Kidney (tissue), 13 donors: ENCODE measurements at regions not wholly inside any gene's neighbourhood (a gene's known extent, or its start where the extent isn't known, plus 50 kb on each side); places are given as distances from the start of the nearest gene placed in this dataset.
"Not testable (repeated sequence)": the region's sequence is repeated elsewhere in the genome, so short reads cannot be mapped to it uniquely, and the experiment has no call there.

Source experiments
- DNase-seq, 5 donors: peaks; one replicate each; pipeline ENCODE4 v3.0.0-alpha.2; 2013 to 2020
- FAIRE-seq: peaks from 2 replicates; lab custom pipeline; 2012; peaks lifted over from hg19 to GRCh38; lab: Jason Lieb, UNC
- H3K27ac ChIP-seq, 2 donors: one replicate each; pipeline ENCODE4 v1.7.0; 2013; ENCODE audit warnings: low read depth in 2 of 2, low read length in 2 of 2, inconsistent platforms in 1 of 2
- H3K27me3 ChIP-seq: one replicate; pipeline ENCODE4 v1.7.1; 2013; ENCODE audit warnings: low read length, inconsistent platforms; ENCODE audit not compliant: control insufficient read depth, insufficient read depth
- H3K36me3 ChIP-seq, 3 donors: one replicate each; pipeline versions ENCODE4 v1.7.0 to v1.7.1; 2013; ENCODE audit warnings: low read length in 3 of 3, control low read depth in 1 of 3, inconsistent platforms in 1 of 3; ENCODE audit not compliant: insufficient read depth in 3 of 3, control insufficient read depth in 2 of 3
- H3K4me1 ChIP-seq, 3 donors: one replicate each; pipeline versions ENCODE4 v1.7.0 to v1.7.1; 2013; ENCODE audit warnings: low read length in 3 of 3, inconsistent platforms in 1 of 3, low read depth in 1 of 3; ENCODE audit not compliant: control insufficient read depth in 2 of 3, insufficient read depth in 2 of 3
- H3K4me3 ChIP-seq, 3 donors: one replicate each; pipeline versions ENCODE4 v1.7.0 to v1.8.1; 2013; ENCODE audit warnings: low read length in 3 of 3, control low read depth in 1 of 3, inconsistent platforms in 1 of 3
- H3K9ac ChIP-seq, 3 donors: one replicate each; pipeline versions ENCODE4 v1.7.0 to v1.7.1; 2013; ENCODE audit warnings: low read length in 3 of 3, control low read depth in 1 of 3, inconsistent platforms in 1 of 3
- H3K9me3 ChIP-seq, 3 donors: one replicate each; pipeline versions ENCODE4 v1.7.0 to v1.7.1; 2013; ENCODE audit warnings: low read length in 3 of 3, control low read depth in 1 of 3, inconsistent platforms in 1 of 3; ENCODE audit not compliant: control insufficient read depth in 2 of 3, insufficient read depth in 1 of 3
- intact Hi-C: fragments of 100-400 bp; cut with DNase I; formaldehyde crosslinking; loops from one replicate; pipeline ENCODE4 v1.11.1; 2022
- TF ChIP-seq, protein P1 (sequence below): IDR thresholded peaks from 3 replicates; pipeline ENCODE4 v1.5.1; 2012; ENCODE audit warnings: mild to moderate bottlenecking, moderate library complexity, borderline replicate concordance; ENCODE audit not compliant: insufficient read depth; ENCODE audit errors: extremely low read depth
- donor health status: control.
- donor health status: control.
- donor health status: control.
- donor health status: control.
- donor health status: control.
- donor health status: DM: yes; HTN: yes; CAD: no.
- donor health status: Normal renal cell carcinoma (clear cell type).

DNA sequence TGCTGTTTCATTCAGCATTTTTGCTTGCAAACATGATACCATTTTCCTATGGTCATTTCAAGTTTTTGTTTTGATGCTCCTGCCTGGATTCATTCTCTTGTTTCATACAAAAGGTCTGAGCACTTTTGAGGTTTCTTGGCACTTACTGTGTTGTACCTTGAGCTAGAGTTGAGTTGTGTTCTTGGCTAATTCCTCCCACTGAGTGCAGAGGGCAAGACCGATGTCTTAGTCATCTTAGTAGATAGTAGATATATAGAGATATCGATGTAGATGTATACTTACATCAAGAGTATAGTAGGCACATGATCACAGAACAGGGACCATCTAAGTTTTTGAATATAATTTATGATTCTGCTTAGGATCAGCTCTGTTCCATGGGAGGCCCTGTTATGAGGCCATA lies 366.6 kb downstream of the OSTF1 start:
- H3K27ac ChIP-seq, result no peak overlapping the region
- H3K9me3 ChIP-seq, result no peaks in the 10 kb centered on the region
- FAIRE-seq (no peak), DNase-seq (no peak)
- H3K4me1 ChIP-seq, result no peaks in the 10 kb centered on the region
- TF ChIP-seq, protein P1, sequence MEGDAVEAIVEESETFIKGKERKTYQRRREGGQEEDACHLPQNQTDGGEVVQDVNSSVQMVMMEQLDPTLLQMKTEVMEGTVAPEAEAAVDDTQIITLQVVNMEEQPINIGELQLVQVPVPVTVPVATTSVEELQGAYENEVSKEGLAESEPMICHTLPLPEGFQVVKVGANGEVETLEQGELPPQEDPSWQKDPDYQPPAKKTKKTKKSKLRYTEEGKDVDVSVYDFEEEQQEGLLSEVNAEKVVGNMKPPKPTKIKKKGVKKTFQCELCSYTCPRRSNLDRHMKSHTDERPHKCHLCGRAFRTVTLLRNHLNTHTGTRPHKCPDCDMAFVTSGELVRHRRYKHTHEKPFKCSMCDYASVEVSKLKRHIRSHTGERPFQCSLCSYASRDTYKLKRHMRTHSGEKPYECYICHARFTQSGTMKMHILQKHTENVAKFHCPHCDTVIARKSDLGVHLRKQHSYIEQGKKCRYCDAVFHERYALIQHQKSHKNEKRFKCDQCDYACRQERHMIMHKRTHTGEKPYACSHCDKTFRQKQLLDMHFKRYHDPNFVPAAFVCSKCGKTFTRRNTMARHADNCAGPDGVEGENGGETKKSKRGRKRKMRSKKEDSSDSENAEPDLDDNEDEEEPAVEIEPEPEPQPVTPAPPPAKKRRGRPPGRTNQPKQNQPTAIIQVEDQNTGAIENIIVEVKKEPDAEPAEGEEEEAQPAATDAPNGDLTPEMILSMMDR, result no peak
- no peaks in the 10 kb centered on the region for H3K36me3 ChIP-seq
- intact Hi-C loops, result no loop called here
- H3K4me3 ChIP-seq, result no peak overlapping the region
- H3K27me3 ChIP-seq, result no peaks in the 10 kb centered on the region
- H3K9ac ChIP-seq, result no peak overlapping the region

DNA sequence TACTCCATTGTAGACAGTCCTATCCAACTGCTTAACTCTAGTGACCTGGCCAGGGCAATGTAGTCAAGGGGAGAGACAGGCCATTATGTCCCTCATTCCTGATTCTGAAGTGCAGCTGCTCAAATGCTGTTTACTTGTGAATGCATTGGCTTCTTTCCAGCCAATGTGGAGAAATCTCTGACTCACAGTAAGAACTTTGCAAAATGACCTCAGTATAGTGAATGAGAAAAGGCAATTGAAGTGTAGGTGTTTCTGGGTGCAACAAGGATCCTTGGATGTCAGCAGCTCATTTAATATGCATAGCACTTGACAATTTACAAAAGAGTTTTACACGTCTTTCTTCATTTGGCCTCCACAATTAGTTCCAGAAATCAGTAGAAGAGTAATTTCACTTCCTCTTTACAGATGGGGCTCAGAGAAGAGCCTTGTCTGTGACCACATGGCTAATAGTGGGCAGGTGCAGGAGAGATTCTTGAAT lies 367.2 kb downstream of the OSTF1 start:
- no peaks in the 10 kb centered on the region for H3K9me3 ChIP-seq
- TF ChIP-seq, protein P1, result no peak
- FAIRE-seq (no peak), DNase-seq (no peak)
- intact Hi-C loops, result no loop called here
- H3K27me3 ChIP-seq, result no peaks in the 10 kb centered on the region
- H3K9ac ChIP-seq, result no peak overlapping the region
- H3K27ac ChIP-seq, result no peak overlapping the region
- H3K36me3 ChIP-seq, result no peaks in the 10 kb centered on the region
- H3K4me1 ChIP-seq, result no peaks in the 10 kb centered on the region
- no peak overlapping the region for H3K4me3 ChIP-seq

DNA sequence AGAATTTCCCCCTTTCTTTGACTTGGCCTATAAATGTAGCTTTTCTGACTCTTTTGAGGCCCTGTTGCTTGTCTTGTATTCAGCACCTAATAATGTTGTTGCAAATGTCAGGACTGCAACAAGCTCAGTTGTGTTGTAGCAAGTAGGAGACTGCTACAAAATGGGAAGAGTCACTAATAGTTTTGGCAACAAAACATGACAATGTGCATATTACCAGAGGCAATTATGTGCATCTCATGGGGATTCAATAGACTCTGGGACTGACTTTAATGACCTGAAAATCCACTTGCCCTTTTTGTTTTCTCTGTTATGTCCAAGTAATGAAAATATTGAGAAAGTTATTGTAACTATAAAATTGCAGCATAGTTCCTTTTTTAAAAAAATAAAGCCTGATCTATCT lies 368.4 kb downstream of the OSTF1 start:
- TF ChIP-seq, protein P1, result no peak
- no peaks in the 10 kb centered on the region for H3K9me3 ChIP-seq
- FAIRE-seq (no peak), DNase-seq (no peak)
- H3K27me3 ChIP-seq, result no peaks in the 10 kb centered on the region
- intact Hi-C loops, result no loop called here
- no peaks in the 10 kb centered on the region for H3K4me1 ChIP-seq
- no peak overlapping the region for H3K27ac ChIP-seq
- H3K36me3 ChIP-seq, result no peaks in the 10 kb centered on the region
- no peak overlapping the region for H3K9ac ChIP-seq
- no peak overlapping the region for H3K4me3 ChIP-seq

DNA sequence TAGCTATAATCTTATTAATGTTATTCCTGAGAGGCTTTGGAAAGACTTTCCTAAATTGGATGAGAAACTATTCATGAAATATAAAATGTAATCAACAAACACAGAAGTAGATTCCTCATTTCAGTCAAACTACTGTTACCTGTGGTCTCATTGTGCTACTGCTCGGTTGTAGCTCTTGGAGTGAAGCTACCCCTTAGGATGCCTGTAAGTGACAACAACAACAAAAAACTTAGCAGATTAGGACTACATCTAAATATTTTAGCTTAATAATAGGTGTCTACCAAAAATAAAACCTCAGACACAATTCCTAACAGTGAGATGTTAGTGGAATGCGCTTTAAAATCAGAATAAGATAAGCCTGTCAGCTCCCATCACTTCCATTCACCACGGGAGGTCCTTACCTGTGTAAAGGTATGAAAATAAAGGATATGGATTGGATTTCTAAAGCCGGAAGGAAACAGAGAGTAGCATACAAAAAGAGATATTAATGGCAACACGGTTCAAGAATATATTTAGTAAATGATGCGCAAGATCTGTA lies 369.2 kb downstream of the OSTF1 start:
- no peaks in the 10 kb centered on the region for H3K9me3 ChIP-seq
- H3K4me3 ChIP-seq, result no peak overlapping the region
- H3K27ac ChIP-seq, result no peak overlapping the region
- intact Hi-C loops, result no loop called here
- no peak overlapping the region for H3K9ac ChIP-seq
- no peaks in the 10 kb centered on the region for H3K4me1 ChIP-seq
- FAIRE-seq, result no peak
- no peaks in the 10 kb centered on the region for H3K27me3 ChIP-seq
- no peaks in the 10 kb centered on the region for H3K36me3 ChIP-seq
- no peak for DNase-seq
- TF ChIP-seq, protein P1, result no peak

DNA sequence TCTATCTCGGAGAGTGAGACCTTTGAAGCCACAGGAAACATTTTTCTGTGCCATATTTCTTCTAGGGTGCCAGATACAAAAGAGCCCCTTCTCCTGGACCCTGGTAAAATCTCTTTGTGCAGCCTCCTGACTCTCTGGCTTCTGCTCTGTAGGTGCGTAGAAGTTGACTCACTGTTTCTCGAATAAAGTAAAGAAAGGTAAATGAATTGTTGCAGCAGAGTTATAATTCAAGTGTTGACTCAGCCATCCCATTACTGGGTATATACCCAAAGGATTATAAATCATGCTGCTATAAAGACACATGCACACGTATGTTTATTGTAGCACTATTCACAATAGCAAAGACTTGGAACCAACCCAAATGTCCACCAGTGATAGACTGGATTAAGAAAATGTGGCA lies 371.0 kb downstream of the OSTF1 start:
- H3K9me3 ChIP-seq, DNase-seq, H3K4me1 ChIP-seq, H3K27me3 ChIP-seq, H3K27ac ChIP-seq, H3K9ac ChIP-seq, intact Hi-C loops, FAIRE-seq, H3K36me3 ChIP-seq, H3K4me3 ChIP-seq: not testable (repeated sequence)
